GM12878 (cell line): ENCODE measurements at regions not wholly inside any gene's neighbourhood (a gene's known extent, or its start where the extent isn't known, plus 50 kb on each side); places are given as distances from the start of the nearest gene placed in this dataset.

ENCODE experiments used
- EZH2 ChIP-seq: IDR thresholded peaks from 2 replicates; pipeline ENCODE4 v1.6.1; 2012; ENCODE audit warnings: low read depth, mild to moderate bottlenecking, control low read depth, inconsistent platforms, low read length, borderline replicate concordance; ENCODE audit not compliant: control insufficient read depth
- GATAD2B ChIP-seq: fragments of 450-650 bp; conservative IDR thresholded peaks from 2 replicates; pipeline ENCODE4 v1.6.1; 2017; ENCODE audit warnings: low read depth, mild to moderate bottlenecking, moderate library complexity
- HDAC6 ChIP-seq: fragments of 200-600 bp; sonication (generic); IDR thresholded peaks from one replicate; pipeline ENCODE4 v1.8.0; 2017; ENCODE audit warnings: antibody characterized with exemption; ENCODE audit not compliant: unreplicated experiment
- POLR2AphosphoS2 ChIP-seq: IDR thresholded peaks from 2 replicates; pipeline ENCODE4 v1.6.1; 2011; ENCODE audit warnings: low read depth, mild to moderate bottlenecking, low read length, improper control_type of control experiment, moderate library complexity
- POLR2AphosphoS5 ChIP-seq: IDR thresholded peaks from 2 replicates; pipeline ENCODE4 v1.6.1; 2011; ENCODE audit warnings: mild to moderate bottlenecking, low read length, inconsistent platforms
- RAD51 ChIP-seq: fragments of 450-650 bp; IDR thresholded peaks from 2 replicates; pipeline ENCODE4 v1.6.1; 2016; ENCODE audit warnings: moderate library complexity, mild to moderate bottlenecking, inconsistent platforms
- SIX5 ChIP-seq: IDR thresholded peaks from 2 replicates; pipeline ENCODE4 v1.6.1; 2011; ENCODE audit warnings: mild to moderate bottlenecking, low read depth, low read length, moderate library complexity; ENCODE audit not compliant: severe bottlenecking
- TARDBP ChIP-seq: IDR thresholded peaks from 2 replicates; pipeline ENCODE4 v1.6.1; 2016; ENCODE audit warnings: borderline replicate concordance
- TF ChIP-seq, protein P1 (sequence below), 3 experiments: IDR thresholded peaks in 2 of 3; conservative IDR thresholded peaks in 1 of 3; 2 replicates each; pipeline ENCODE4 v1.5.1; 2011; ENCODE audit warnings: low read depth in 3 of 3, low read length in 3 of 3, mild to moderate bottlenecking in 3 of 3, control low read depth in 2 of 3, moderate library complexity in 2 of 3, inconsistent platforms in 1 of 3, mixed read lengths in 1 of 3; ENCODE audit not compliant: control insufficient read depth in 2 of 3, insufficient read depth in 1 of 3; ENCODE audit errors: extremely low read depth in 1 of 3
- TF ChIP-seq, protein P2 (sequence below): IDR thresholded peaks from 2 replicates; pipeline ENCODE4 v1.6.1; 2012; ENCODE audit warnings: low read depth, low read length, improper control_type of control experiment

DNA sequence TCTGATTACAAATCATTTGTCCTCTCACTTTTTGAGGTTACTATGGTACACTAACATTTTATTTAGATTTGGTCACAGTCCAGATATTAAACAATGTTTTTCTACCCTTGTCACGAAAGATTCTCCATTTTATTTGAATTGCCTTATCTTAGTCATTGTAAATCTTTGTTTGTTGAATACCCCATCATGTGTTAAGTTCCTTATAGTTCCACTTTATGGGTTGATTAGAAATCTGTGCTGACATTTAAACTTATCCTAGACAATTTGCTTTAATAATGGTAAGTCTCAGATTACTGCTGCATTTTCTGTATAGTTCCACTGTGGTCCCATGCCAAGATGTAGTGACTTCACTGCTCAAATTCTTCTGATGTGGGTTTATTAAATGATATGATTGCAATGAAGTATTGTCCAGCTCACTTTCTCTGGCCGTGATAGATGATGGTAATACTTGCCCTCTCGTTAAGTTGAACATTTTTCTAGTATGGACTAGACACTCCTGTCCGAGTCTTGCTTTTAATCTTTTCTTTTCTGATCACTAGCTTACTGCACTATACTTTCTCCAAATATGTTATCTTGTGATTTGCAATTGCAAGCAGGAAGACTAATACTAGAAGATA lies 1107.3 kb downstream of the SLC6A15 start:
- TF ChIP-seq HDAC6 (no peak), RAD51 (no peak), SIX5 (no peak), EZH2 (no peak), POLR2AphosphoS5 (no peak), GATAD2B (no peak), TARDBP (no peak), POLR2AphosphoS2 (no peak)
- TF ChIP-seq, protein P1, sequence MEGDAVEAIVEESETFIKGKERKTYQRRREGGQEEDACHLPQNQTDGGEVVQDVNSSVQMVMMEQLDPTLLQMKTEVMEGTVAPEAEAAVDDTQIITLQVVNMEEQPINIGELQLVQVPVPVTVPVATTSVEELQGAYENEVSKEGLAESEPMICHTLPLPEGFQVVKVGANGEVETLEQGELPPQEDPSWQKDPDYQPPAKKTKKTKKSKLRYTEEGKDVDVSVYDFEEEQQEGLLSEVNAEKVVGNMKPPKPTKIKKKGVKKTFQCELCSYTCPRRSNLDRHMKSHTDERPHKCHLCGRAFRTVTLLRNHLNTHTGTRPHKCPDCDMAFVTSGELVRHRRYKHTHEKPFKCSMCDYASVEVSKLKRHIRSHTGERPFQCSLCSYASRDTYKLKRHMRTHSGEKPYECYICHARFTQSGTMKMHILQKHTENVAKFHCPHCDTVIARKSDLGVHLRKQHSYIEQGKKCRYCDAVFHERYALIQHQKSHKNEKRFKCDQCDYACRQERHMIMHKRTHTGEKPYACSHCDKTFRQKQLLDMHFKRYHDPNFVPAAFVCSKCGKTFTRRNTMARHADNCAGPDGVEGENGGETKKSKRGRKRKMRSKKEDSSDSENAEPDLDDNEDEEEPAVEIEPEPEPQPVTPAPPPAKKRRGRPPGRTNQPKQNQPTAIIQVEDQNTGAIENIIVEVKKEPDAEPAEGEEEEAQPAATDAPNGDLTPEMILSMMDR (IDR thresholded peaks at IDR 0.05 in 2 of 3, conservative IDR thresholded peaks at IDR 0.05 in 1 of 3; ENCODE audit: control insufficient read depth in 2 of 3, extremely low read depth in 1 of 3, insufficient read depth in 1 of 3, low read depth in 3 of 3, low read length in 3 of 3), result no peak
- TF ChIP-seq, protein P2, sequence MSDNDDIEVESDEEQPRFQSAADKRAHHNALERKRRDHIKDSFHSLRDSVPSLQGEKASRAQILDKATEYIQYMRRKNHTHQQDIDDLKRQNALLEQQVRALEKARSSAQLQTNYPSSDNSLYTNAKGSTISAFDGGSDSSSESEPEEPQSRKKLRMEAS, result no peak
